Central memory CD8-positive, alpha-beta T cell (primary cell): ENCODE measurements at regions not wholly inside any gene's neighbourhood (a gene's known extent, or its start where the extent isn't known, plus 50 kb on each side); places are given as distances from the start of the nearest gene placed in this dataset.
"Not testable (repeated sequence)": the region's sequence is repeated elsewhere in the genome, so short reads cannot be mapped to it uniquely, and the experiment has no call there.

ENCODE experiments used
- ATAC-seq: fragments of 150-1000 bp; cut with Tn5 transposase; replicated peaks from 2 replicates; pipeline ENCODE4 v1.10.0; 2022; ENCODE audit warnings: mild to moderate bottlenecking, moderate FRiP score, moderate number of reproducible peaks; ENCODE audit not compliant: poor library complexity, severe bottlenecking; ENCODE audit errors: extremely low read depth
- DNase-seq, 2 donors: peaks; one replicate each; pipeline ENCODE4 v3.0.0; 2021; ENCODE audit warnings: low spot score in 2 of 2
- H3K27ac Mint-ChIP-seq: one replicate; pipeline ENCODE4 v1.8.0; 2022; ENCODE audit warnings: low read depth, mild to moderate bottlenecking, moderate library complexity, mixed read lengths
- H3K27me3 Mint-ChIP-seq: one replicate; pipeline ENCODE4 v1.8.0; 2022; ENCODE audit warnings: mixed read lengths
- H3K36me3 Mint-ChIP-seq: one replicate; pipeline ENCODE4 v1.8.0; 2022; ENCODE audit warnings: mild to moderate bottlenecking, moderate library complexity, mixed read lengths; ENCODE audit not compliant: insufficient read depth
- H3K4me1 Mint-ChIP-seq: one replicate; pipeline ENCODE4 v1.8.0; 2022; ENCODE audit warnings: mixed read lengths
- H3K4me3 Mint-ChIP-seq: one replicate; pipeline ENCODE4 v1.8.0; 2022; ENCODE audit warnings: mild to moderate bottlenecking, moderate library complexity, mixed read lengths
- H3K9me3 Mint-ChIP-seq: one replicate; pipeline ENCODE4 v1.8.0; 2022; ENCODE audit warnings: mixed read lengths

GRCh38 chr6:166788846-166789529 lies 161.9 kb upstream of the RPS6KA2 start:
- DNase-seq, H3K27me3 Mint-ChIP-seq, H3K36me3 Mint-ChIP-seq, H3K4me1 Mint-ChIP-seq, H3K4me3 Mint-ChIP-seq, H3K9me3 Mint-ChIP-seq, H3K27ac Mint-ChIP-seq, ATAC-seq: not testable (repeated sequence)

DNA sequence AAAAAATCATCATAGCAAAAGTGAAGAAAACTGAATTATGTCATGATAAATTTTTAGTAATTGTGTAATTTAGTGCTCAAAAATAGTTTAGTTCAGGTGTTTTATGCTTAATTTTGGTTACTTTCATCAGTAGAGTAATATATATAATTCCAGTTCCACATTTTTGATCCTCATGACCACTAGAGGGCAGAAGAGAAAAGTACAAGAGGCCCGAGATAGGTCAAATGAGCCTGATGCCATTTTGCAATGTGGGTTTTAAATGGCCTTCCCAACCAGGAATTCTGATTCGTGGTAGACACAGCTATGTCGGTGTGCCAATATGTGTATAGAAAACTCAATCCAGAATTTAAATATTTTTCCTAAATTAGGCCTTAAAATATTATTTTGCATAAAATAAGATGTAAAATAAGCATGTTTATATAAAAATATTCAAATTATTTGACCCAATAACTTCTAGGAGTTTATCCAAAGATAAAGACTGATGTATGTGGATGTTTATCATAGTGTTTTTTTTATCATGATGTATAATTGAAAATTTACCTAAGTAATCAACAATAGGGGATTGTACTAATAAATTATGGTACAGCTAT lies 159.7 kb upstream of the RPS6KA2 start:
- no peak overlapping the region for H3K4me3 Mint-ChIP-seq
- no peak for DNase-seq
- no peak overlapping the region for H3K27ac Mint-ChIP-seq
- H3K9me3 Mint-ChIP-seq = no peaks in the 10 kb centered on the region
- no peaks in the 10 kb centered on the region for H3K36me3 Mint-ChIP-seq
- H3K4me1 Mint-ChIP-seq = no peaks in the 10 kb centered on the region
- H3K27me3 Mint-ChIP-seq = no peaks in the 10 kb centered on the region
- ATAC-seq = no peak

DNA sequence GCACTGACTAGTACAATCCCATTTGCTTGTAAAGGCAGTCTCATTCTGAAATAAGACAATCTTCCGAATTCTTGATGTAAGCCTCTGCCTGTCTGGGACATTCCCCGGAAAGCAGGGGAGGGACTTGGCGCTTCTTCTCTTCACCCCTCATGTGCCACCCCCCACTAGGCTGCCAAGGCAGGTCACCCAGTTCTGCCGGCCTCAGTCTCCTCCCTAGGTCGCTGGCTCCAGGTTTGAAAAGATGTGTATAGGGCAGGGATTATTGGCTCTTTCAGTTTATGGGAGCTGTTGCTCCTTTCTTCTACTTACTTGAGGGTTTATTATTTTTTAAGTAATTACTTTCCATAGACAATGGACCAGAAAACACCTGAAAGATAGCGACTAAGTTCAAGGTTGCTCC lies 158.1 kb upstream of the RPS6KA2 start:
- no peaks in the 10 kb centered on the region for H3K4me1 Mint-ChIP-seq
- no peaks in the 10 kb centered on the region for H3K9me3 Mint-ChIP-seq
- no peaks in the 10 kb centered on the region for H3K27me3 Mint-ChIP-seq
- ATAC-seq (no peak), DNase-seq (no peak)
- no peak overlapping the region for H3K27ac Mint-ChIP-seq
- peaks cover 2% of the 10 kb centered on the region for H3K36me3 Mint-ChIP-seq
- H3K4me3 Mint-ChIP-seq = no peak overlapping the region

DNA sequence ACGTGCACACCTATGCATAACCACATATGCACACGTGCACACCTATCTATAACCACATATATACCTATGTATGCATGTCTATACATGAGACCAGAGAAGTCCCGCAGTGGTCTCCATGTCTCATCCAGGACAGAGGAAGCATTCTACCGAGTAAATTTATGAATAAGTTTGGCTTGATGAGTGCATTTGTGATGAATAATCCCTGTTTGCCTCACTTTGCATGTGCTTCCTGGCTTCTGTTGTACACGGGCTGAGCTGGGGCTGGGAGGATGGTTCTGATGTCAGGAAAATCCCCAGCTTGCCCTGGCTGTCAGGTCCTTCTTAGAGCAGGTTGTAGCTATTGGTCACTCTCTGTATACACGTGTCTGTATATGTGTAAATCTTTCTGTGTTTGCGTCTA lies 157.6 kb upstream of the RPS6KA2 start:
- Mint-ChIP-seq H3K9me3 (no peaks in the 10 kb centered on the region), H3K27ac (no peak overlapping the region), H3K4me1 (no peaks in the 10 kb centered on the region), H3K27me3 (no peaks in the 10 kb centered on the region), H3K36me3 (peaks cover 3% of the 10 kb centered on the region), H3K4me3 (no peak overlapping the region)
- DNase-seq = no peak
- ATAC-seq = no peak

GRCh38 chr6:166782520-166782919 lies 155.5 kb upstream of the RPS6KA2 start:
- no peak overlapping the region for H3K27ac Mint-ChIP-seq
- no peaks in the 10 kb centered on the region for H3K9me3 Mint-ChIP-seq
- H3K4me1 Mint-ChIP-seq = no peaks in the 10 kb centered on the region
- no peaks in the 10 kb centered on the region for H3K27me3 Mint-ChIP-seq
- H3K4me3 Mint-ChIP-seq = no peak overlapping the region
- no peak for DNase-seq
- peaks cover 4% of the 10 kb centered on the region for H3K36me3 Mint-ChIP-seq
- ATAC-seq = no peak

- H3K36me3 Mint-ChIP-seq = peaks cover 4% of the 10 kb centered on the region
- no peak overlapping the region for H3K4me3 Mint-ChIP-seq
Measured at GRCh38 chr6:166781331-166781730, 154.3 kb upstream of the RPS6KA2 start.

DNA sequence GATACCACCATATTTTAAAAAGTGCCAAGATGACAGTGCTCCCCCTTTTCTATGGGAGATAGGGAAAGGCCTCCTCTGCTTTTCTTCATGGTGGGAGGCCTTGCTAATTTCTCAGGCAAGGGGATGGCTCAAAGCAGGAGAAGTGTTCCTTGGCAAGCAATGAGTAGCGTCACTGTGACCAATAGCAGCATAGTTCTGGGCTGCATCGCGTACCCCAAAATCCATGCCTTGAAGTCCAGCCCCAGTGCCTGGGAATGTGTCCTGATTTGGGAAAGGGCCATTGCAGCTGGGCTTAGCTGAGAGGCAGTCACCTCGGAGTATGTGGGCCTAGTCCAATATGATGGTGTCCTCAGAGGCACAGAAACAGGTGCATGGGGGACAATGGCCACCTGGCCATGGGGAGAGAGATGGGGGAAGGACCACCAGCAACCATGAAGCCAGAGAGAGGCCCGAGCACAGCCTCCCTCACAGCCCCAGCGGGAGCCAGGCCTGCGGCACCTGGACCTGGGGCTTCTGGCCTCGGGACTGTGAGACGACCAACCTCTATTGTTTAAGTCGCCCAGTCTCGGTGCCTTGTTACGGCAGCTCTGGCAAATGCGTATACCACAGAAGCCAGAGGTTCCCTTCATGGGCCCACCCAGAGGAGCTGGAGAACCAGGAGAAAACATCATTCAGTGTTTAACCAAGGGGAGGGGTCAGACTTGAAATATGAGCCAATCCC lies 153.1 kb upstream of the RPS6KA2 start:
- H3K9me3 Mint-ChIP-seq = no peaks in the 10 kb centered on the region
- DNase-seq (no peak), ATAC-seq (no peak)
- peaks cover 6% of the 10 kb centered on the region for H3K4me1 Mint-ChIP-seq
- H3K27ac Mint-ChIP-seq = no peak overlapping the region
- peaks cover 16% of the 10 kb centered on the region for H3K27me3 Mint-ChIP-seq
- peaks cover 4% of the 10 kb centered on the region for H3K36me3 Mint-ChIP-seq
- H3K4me3 Mint-ChIP-seq = no peak overlapping the region

More at GRCh38 chr6:166781331-166781730, 154.3 kb upstream of the RPS6KA2 start:
- no peak overlapping the region for H3K27ac Mint-ChIP-seq
- peaks cover 6% of the 10 kb centered on the region for H3K27me3 Mint-ChIP-seq
- ATAC-seq (no peak), DNase-seq (no peak)
- no peaks in the 10 kb centered on the region for H3K4me1 Mint-ChIP-seq
- H3K9me3 Mint-ChIP-seq = no peaks in the 10 kb centered on the region

- ATAC-seq = no peak
- no peak overlapping the region for H3K27ac Mint-ChIP-seq
Measured at GRCh38 chr6:166779381-166779780, 152.3 kb upstream of the RPS6KA2 start.

DNA sequence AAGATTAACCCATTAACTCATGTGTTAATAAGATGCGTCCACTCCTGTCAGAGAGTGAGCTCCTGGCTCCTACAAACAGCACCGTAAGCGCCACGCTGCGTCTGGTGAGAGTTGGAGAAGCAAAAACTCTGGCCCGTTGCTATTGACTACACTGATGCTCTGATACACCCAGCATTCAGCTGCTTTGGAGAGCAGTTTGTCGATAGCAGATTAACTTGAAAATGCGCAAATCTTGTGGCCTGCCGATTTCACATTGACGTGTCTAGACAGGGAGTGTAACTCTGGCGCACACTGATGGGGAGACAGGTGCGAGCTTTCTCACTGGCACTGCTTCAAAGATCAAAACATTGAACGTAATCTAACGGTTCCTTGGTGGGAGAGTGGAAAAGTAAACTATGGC lies 151.7 kb upstream of the RPS6KA2 start:
- no peak for ATAC-seq
- DNase-seq = no peak
- Mint-ChIP-seq H3K27me3 (peaks cover 16% of the 10 kb centered on the region), H3K9me3 (no peaks in the 10 kb centered on the region), H3K4me1 (peaks cover 6% of the 10 kb centered on the region), H3K27ac (no peak overlapping the region), H3K4me3 (no peak overlapping the region), H3K36me3 (peaks cover 4% of the 10 kb centered on the region)

More at GRCh38 chr6:166779381-166779780, 152.3 kb upstream of the RPS6KA2 start:
- peaks cover 16% of the 10 kb centered on the region for H3K27me3 Mint-ChIP-seq
- no peak overlapping the region for H3K4me3 Mint-ChIP-seq
- H3K9me3 Mint-ChIP-seq = no peaks in the 10 kb centered on the region
- peaks cover 6% of the 10 kb centered on the region for H3K4me1 Mint-ChIP-seq
- no peak for DNase-seq
- peaks cover 4% of the 10 kb centered on the region for H3K36me3 Mint-ChIP-seq

DNA sequence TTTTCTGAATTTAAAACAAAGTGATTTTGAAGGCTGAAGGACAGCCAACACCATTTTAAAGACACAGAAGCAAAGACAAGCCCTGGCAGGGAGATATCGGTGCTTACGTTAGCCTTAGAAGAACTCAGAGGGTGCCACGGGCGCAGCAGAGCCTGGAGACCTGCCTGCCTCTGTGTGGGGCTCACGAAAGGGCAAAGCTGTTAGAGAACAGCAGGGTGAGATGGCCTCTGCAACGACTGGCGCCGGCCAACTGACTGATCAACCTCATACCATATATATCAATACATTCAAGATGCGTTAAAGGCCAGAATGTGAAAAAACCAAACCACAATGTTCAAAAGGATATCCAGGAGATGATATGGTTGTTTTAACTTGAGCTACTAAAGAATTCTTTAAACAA lies 151.0 kb upstream of the RPS6KA2 start:
- Mint-ChIP-seq H3K4me3 (no peak overlapping the region), H3K4me1 (peaks cover 6% of the 10 kb centered on the region), H3K27ac (no peak overlapping the region), H3K27me3 (peaks cover 22% of the 10 kb centered on the region), H3K36me3 (peaks cover 4% of the 10 kb centered on the region), H3K9me3 (no peaks in the 10 kb centered on the region)
- ATAC-seq = no peak
- DNase-seq = no peak

DNA sequence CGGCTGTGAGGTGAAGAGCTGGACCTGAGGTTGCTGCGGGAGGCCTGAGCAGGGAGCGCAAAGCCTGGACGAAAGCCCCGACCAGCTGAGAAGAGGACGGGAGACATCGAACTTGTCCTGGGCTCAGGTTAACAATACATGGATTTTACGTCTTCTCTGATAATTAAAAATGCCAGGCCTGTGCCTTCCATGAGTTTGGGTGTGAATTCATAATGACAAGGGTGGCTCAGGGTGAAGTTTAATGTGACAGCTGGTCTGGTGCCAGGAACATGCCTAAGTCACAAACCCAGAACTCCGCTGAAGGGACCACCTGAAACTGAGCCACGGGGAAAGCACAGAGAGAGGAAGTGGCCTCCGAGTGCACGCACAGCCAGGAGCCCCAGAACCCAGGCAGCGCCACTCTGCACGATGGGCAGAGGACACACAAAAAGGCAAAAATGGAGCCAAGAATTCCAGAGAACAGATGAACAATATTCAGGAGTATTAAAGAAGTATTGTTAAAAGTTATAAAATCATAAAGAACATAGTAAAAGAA lies 150.1 kb upstream of the RPS6KA2 start:
- no peaks in the 10 kb centered on the region for H3K9me3 Mint-ChIP-seq
- peaks cover 6% of the 10 kb centered on the region for H3K4me1 Mint-ChIP-seq
- H3K4me3 Mint-ChIP-seq = no peak overlapping the region
- peaks cover 29% of the 10 kb centered on the region for H3K27me3 Mint-ChIP-seq
- ATAC-seq (no peak), DNase-seq (no peak)
- no peak overlapping the region for H3K27ac Mint-ChIP-seq
- H3K36me3 Mint-ChIP-seq = peaks cover 4% of the 10 kb centered on the region

- no peak overlapping the region for H3K4me3 Mint-ChIP-seq
- H3K27me3 Mint-ChIP-seq = peaks cover 29% of the 10 kb centered on the region
- no peak overlapping the region for H3K27ac Mint-ChIP-seq
- ATAC-seq (no peak), DNase-seq (no peak)
- peaks cover 6% of the 10 kb centered on the region for H3K4me1 Mint-ChIP-seq
- H3K9me3 Mint-ChIP-seq = no peaks in the 10 kb centered on the region
- peaks cover 4% of the 10 kb centered on the region for H3K36me3 Mint-ChIP-seq
Measured at GRCh38 chr6:166776571-166776970, 149.5 kb upstream of the RPS6KA2 start.

- Mint-ChIP-seq H3K27me3 (peaks cover 29% of the 10 kb centered on the region), H3K9me3 (no peaks in the 10 kb centered on the region), H3K4me3 (no peak overlapping the region), H3K27ac (no peak overlapping the region), H3K36me3 (peaks cover 2% of the 10 kb centered on the region), H3K4me1 (peaks cover 6% of the 10 kb centered on the region)
- ATAC-seq = no peak
- no peak for DNase-seq
Measured at GRCh38 chr6:166775923-166776220, 148.8 kb upstream of the RPS6KA2 start.
